Esophagus muscularis mucosa (tissue), 4 donors: ENCODE measurements at regions not wholly inside any gene's neighbourhood (a gene's known extent, or its start where the extent isn't known, plus 50 kb on each side); places are given as distances from the start of the nearest gene placed in this dataset.

Experiments
- CTCF ChIP-seq, 3 experiments: fragments of 200-600 bp in 2 of 3; fragments of 450-650 bp in 1 of 3; sonication (generic) in 2 of 3; IDR thresholded peaks; one replicate each; pipeline ENCODE4 v1.5.1; 2017 to 2019; ENCODE audit warnings: antibody characterized with exemption in 3 of 3, mild to moderate bottlenecking in 2 of 3, moderate library complexity in 1 of 3
- EP300 ChIP-seq: sonication (generic); formaldehyde crosslinking; IDR thresholded peaks from one replicate; pipeline ENCODE4 v1.6.1; 2017; ENCODE audit warnings: antibody characterized with exemption
- POLR2AphosphoS5 ChIP-seq, 2 donors: sonication (generic); formaldehyde crosslinking; IDR thresholded peaks; one replicate each; pipeline ENCODE4 v1.6.1; 2017; ENCODE audit warnings: antibody characterized with exemption in 2 of 2

DNA sequence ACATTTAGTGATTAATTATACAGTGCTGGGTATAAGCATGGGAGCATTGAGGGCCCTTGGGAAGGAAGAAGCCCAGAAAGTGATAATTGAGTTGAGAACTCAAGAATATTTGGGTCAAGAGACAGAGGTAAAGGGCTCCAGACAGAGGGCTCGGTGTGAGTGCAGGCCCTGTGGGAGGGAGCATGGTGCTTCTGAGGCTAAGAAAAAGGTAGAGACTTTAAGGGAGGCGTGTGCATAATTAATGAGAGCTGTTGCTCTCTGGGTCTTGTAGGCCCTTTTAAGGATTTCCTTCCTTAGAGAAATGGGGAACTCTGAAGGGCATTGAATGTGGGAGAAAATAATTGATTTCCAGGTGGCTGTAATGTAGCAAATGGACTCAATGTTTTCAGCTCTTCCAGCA is 735.0 kb upstream of the POU3F3 start:
- TF ChIP-seq CTCF (IDR thresholded peaks at IDR 0.05) (no peak), POLR2AphosphoS5 (IDR thresholded peaks at IDR 0.05) (no peak), EP300 (no peak)
